Activated naive CD8-positive, alpha-beta T cell (primary cell): ENCODE measurements at regions not wholly inside any gene's neighbourhood (a gene's known extent, or its start where the extent isn't known, plus 50 kb on each side); places are given as distances from the start of the nearest gene placed in this dataset.
"Not testable (repeated sequence)": the region's sequence is repeated elsewhere in the genome, so short reads cannot be mapped to it uniquely, and the experiment has no call there.

Experiments used
- H3K27ac Mint-ChIP-seq: one replicate; pipeline ENCODE4 v1.8.0; 2021; ENCODE audit warnings: mixed read lengths
- H3K27me3 Mint-ChIP-seq: one replicate; pipeline ENCODE4 v1.8.0; 2021; ENCODE audit warnings: mixed read lengths
- H3K36me3 Mint-ChIP-seq: one replicate; pipeline ENCODE4 v1.8.0; 2021; ENCODE audit warnings: mixed read lengths
- H3K4me1 Mint-ChIP-seq: one replicate; pipeline ENCODE4 v1.8.0; 2021; ENCODE audit warnings: low read depth, mixed read lengths
- H3K4me3 Mint-ChIP-seq: one replicate; pipeline ENCODE4 v1.8.0; 2021; ENCODE audit warnings: mild to moderate bottlenecking, mixed read lengths
- H3K9me3 Mint-ChIP-seq: one replicate; pipeline ENCODE4 v1.8.0; 2021; ENCODE audit warnings: low read depth, mixed read lengths

GRCh38 chr2:105510761-105511528 lies 112.1 kb upstream of the FHL2 start:
- peaks cover 3% of the 10 kb centered on the region for H3K27me3 Mint-ChIP-seq
- no peaks in the 10 kb centered on the region for H3K9me3 Mint-ChIP-seq
- no peaks in the 10 kb centered on the region for H3K36me3 Mint-ChIP-seq
- H3K4me1 Mint-ChIP-seq = no peaks in the 10 kb centered on the region
- no peak overlapping the region for H3K4me3 Mint-ChIP-seq
- H3K27ac Mint-ChIP-seq = no peak overlapping the region

DNA sequence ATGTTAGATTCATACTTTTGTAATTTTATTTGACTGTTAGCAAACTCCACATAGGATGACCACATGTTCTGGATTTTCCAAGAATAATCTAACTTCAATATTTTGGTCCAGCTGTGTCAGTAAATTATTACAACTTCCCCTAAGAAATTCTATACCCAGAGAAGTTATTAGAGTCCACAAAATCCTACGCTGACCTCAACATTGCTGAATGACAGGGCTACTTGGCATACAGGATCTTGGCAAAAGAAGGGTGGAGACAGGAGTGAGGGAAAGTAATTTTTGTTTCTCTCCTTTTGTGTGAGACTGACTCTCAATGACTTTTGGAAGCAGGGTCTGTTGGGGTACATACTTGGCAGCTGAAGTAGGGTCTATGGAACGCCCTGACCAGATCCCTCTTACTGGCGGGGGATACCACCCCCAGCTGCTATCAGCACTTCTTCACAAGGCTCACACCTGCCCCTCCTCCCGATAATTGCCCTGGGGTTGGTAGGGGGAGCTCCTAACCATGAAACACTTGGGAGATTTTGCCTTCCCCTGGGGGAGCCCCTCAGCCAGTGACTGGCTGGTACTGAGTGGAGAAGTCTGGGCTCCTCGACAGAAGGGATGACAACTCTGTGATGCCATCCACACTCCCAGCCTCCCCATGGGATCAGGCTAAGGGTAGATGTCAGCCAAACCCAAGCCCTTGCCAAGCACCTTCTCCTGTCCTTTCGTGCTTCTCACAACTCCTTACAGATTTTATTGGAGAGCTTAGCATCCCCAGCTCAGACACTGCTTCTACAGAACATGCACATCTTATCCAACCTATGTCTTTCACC lies 110.6 kb upstream of the FHL2 start:
- Mint-ChIP-seq H3K4me3 (no peak overlapping the region), H3K27me3 (peaks cover 3% of the 10 kb centered on the region), H3K4me1 (no peaks in the 10 kb centered on the region), H3K27ac (no peak overlapping the region), H3K9me3 (no peaks in the 10 kb centered on the region), H3K36me3 (no peaks in the 10 kb centered on the region)

GRCh38 chr2:105506860-105507259 lies 108.0 kb upstream of the FHL2 start:
- not testable (repeated sequence) for H3K4me1 Mint-ChIP-seq, H3K27ac Mint-ChIP-seq, H3K27me3 Mint-ChIP-seq, H3K4me3 Mint-ChIP-seq, H3K9me3 Mint-ChIP-seq, H3K36me3 Mint-ChIP-seq

- no peak overlapping the region for H3K27ac Mint-ChIP-seq
- H3K27me3 Mint-ChIP-seq = no peaks in the 10 kb centered on the region
- H3K36me3 Mint-ChIP-seq = peaks cover 4% of the 10 kb centered on the region
- H3K4me1 Mint-ChIP-seq = no peaks in the 10 kb centered on the region
- no peak overlapping the region for H3K4me3 Mint-ChIP-seq
- H3K9me3 Mint-ChIP-seq = peaks cover 6% of the 10 kb centered on the region
These were observed 105.6 kb upstream of the FHL2 start for GRCh38 chr2:105504459-105504858.

DNA sequence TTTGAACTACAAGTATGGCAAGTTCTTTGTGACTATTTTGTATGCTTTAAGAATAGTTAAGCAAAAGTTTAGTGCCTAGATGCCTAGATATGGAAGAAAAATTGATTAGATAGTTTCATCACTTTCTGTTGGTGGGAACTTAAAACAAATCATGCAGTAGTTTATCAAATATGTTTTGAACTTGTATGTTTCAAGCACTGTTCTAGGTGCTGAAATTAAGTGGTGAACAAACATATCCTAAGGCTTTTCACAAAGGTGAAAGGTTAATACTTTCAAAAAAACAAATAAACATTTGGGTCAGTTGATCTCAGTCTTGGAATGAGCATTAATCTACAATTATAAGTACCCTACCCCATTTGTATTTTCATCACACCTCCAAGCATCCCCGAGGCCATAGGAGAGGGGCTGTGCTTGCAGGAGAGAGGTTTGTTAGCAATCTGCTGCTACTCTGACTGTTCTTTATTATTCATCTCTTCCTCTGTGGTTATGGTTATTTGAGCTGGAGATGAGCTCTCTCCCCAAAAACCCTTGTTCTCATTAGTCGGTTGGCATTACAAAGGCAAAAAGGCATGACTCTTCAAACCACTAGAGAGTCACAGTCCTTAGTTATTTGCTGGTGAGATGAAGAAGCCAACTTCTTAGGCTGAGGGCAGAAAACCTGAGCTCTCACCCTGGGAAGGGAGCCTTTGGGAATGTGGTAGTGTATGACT lies 103.9 kb upstream of the FHL2 start:
- Mint-ChIP-seq H3K36me3 (peaks cover 7% of the 10 kb centered on the region), H3K4me1 (no peaks in the 10 kb centered on the region), H3K9me3 (peaks cover 6% of the 10 kb centered on the region), H3K27me3 (peaks cover 3% of the 10 kb centered on the region), H3K27ac (no peak overlapping the region), H3K4me3 (no peak overlapping the region)

- Mint-ChIP-seq H3K9me3 (peaks cover 7% of the 10 kb centered on the region), H3K36me3 (peaks cover 9% of the 10 kb centered on the region), H3K27ac (no peak overlapping the region), H3K4me1 (no peaks in the 10 kb centered on the region), H3K27me3 (peaks cover 6% of the 10 kb centered on the region), H3K4me3 (no peak overlapping the region)
These were observed 99.5 kb upstream of the FHL2 start for GRCh38 chr2:105498281-105498846.

- Mint-ChIP-seq H3K36me3 (peaks cover 14% of the 10 kb centered on the region), H3K27me3 (peaks cover 6% of the 10 kb centered on the region), H3K9me3 (peaks cover 14% of the 10 kb centered on the region), H3K4me3 (no peak overlapping the region), H3K27ac (no peak overlapping the region), H3K4me1 (no peaks in the 10 kb centered on the region)
These were observed 98.2 kb upstream of the FHL2 start for GRCh38 chr2:105497094-105497493.

GRCh38 chr2:105496271-105496670 lies 97.4 kb upstream of the FHL2 start:
- Mint-ChIP-seq H3K9me3 (peaks cover 13% of the 10 kb centered on the region), H3K27ac (no peak overlapping the region), H3K4me1 (no peaks in the 10 kb centered on the region), H3K27me3 (peaks cover 6% of the 10 kb centered on the region), H3K4me3 (no peak overlapping the region), H3K36me3 (peaks cover 14% of the 10 kb centered on the region)

DNA sequence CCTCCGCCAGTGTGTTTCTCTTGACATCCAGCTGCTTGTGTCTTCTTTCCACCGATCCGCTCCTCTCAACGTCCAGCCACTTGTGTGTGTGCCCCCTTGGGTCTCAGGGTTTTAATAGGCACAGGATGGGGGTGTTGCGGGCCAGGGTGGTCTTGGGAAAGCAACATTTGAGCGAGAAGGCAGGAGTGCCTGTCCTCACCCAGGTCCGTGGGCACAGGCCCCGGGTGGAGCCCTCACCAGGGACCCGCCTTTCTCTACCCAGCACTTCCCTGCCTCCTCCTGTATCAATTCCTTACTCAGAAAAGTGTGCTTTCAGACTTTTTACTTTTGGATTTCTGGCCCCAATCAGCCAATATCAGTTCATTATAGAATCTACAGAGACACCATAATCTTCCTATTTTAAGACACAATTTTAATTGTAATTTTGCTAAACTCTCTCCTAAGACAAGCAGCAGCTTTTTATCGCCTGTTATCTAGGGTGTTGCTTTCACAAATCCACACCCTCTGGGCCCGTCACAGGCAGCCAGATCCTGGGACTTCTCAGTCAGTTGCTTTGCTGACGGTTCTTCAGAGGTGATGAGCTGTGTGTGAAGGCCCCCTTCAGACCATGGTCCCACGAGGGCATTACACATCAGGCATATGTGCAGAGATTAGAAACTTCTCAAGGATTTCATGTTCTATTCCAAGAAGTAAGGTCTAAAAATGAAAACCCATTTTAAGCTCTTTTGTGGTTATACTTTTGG lies 96.0 kb upstream of the FHL2 start:
- H3K4me1 Mint-ChIP-seq = no peaks in the 10 kb centered on the region
- H3K27me3 Mint-ChIP-seq = peaks cover 6% of the 10 kb centered on the region
- no peak overlapping the region for H3K27ac Mint-ChIP-seq
- H3K9me3 Mint-ChIP-seq = peaks cover 8% of the 10 kb centered on the region
- no peak overlapping the region for H3K4me3 Mint-ChIP-seq
- peaks cover 10% of the 10 kb centered on the region for H3K36me3 Mint-ChIP-seq

GRCh38 chr2:105490956-105491355 lies 92.1 kb upstream of the FHL2 start:
- H3K27me3 Mint-ChIP-seq = no peaks in the 10 kb centered on the region
- peaks cover 8% of the 10 kb centered on the region for H3K9me3 Mint-ChIP-seq
- no peaks in the 10 kb centered on the region for H3K4me1 Mint-ChIP-seq
- H3K36me3 Mint-ChIP-seq = peaks cover 7% of the 10 kb centered on the region
- H3K27ac Mint-ChIP-seq = no peak overlapping the region
- H3K4me3 Mint-ChIP-seq = no peak overlapping the region

- Mint-ChIP-seq H3K4me3 (no peak overlapping the region), H3K9me3 (peaks cover 8% of the 10 kb centered on the region), H3K4me1 (no peaks in the 10 kb centered on the region), H3K36me3 (peaks cover 7% of the 10 kb centered on the region), H3K27me3 (no peaks in the 10 kb centered on the region), H3K27ac (no peak overlapping the region)
These were observed 91.4 kb upstream of the FHL2 start for GRCh38 chr2:105490204-105490603.

GRCh38 chr2:105489168-105489878 lies 90.5 kb upstream of the FHL2 start:
- Mint-ChIP-seq H3K36me3 (peaks cover 7% of the 10 kb centered on the region), H3K4me3 (no peak overlapping the region), H3K27ac (no peak overlapping the region), H3K4me1 (no peaks in the 10 kb centered on the region), H3K27me3 (no peaks in the 10 kb centered on the region), H3K9me3 (peaks cover 8% of the 10 kb centered on the region)

GRCh38 chr2:105488285-105488684 lies 89.4 kb upstream of the FHL2 start:
- no peaks in the 10 kb centered on the region for H3K27me3 Mint-ChIP-seq
- peaks cover 6% of the 10 kb centered on the region for H3K9me3 Mint-ChIP-seq
- H3K4me3 Mint-ChIP-seq = no peak overlapping the region
- peaks cover 5% of the 10 kb centered on the region for H3K36me3 Mint-ChIP-seq
- no peak overlapping the region for H3K27ac Mint-ChIP-seq
- no peaks in the 10 kb centered on the region for H3K4me1 Mint-ChIP-seq
